Neural cell (in vitro differentiated cells): ENCODE measurements at regions not wholly inside any gene's neighbourhood (a gene's known extent, or its start where the extent isn't known, plus 50 kb on each side); places are given as distances from the start of the nearest gene placed in this dataset.

Experiments
- EP300 ChIP-seq: fragments of 450-650 bp; conservative IDR thresholded peaks from 2 replicates; pipeline ENCODE4 v1.6.1; 2014; ENCODE audit warnings: antibody characterized with exemption, mild to moderate bottlenecking, moderate library complexity; ENCODE audit not compliant: poor library complexity, severe bottlenecking
- EZH2 ChIP-seq: fragments of 200-600, 300-800 bp; shearing (Covaris generic), sonication (generic); IDR thresholded peaks from 2 replicates; pipeline ENCODE4 v1.6.1; 2014; ENCODE audit warnings: antibody characterized with exemption, low read length, borderline replicate concordance, mild to moderate bottlenecking; ENCODE audit not compliant: insufficient read depth, poor library complexity, severe bottlenecking
- MXI1 ChIP-seq: fragments of 450-650 bp; conservative IDR thresholded peaks from 2 replicates; pipeline ENCODE4 v1.6.1; 2014; ENCODE audit warnings: antibody characterized with exemption, mild to moderate bottlenecking; ENCODE audit not compliant: poor library complexity, severe bottlenecking
- POLR2AphosphoS5 ChIP-seq: IDR thresholded peaks from 2 replicates; pipeline ENCODE4 v1.6.1; 2012
- RAD21 ChIP-seq: fragments of 450-650 bp; conservative IDR thresholded peaks from 2 replicates; pipeline ENCODE4 v1.6.1; 2014; ENCODE audit warnings: antibody characterized with exemption, mild to moderate bottlenecking, moderate library complexity
- TF ChIP-seq, protein P1 (sequence below): fragments of 450-650 bp; IDR thresholded peaks from 2 replicates; pipeline ENCODE4 v1.5.1; 2014; ENCODE audit warnings: antibody characterized with exemption, mild to moderate bottlenecking, moderate library complexity; ENCODE audit not compliant: poor library complexity, severe bottlenecking
- TF ChIP-seq, protein P2 (sequence below): IDR thresholded peaks from 2 replicates; pipeline ENCODE4 v1.6.1; 2012; ENCODE audit warnings: borderline replicate concordance

DNA sequence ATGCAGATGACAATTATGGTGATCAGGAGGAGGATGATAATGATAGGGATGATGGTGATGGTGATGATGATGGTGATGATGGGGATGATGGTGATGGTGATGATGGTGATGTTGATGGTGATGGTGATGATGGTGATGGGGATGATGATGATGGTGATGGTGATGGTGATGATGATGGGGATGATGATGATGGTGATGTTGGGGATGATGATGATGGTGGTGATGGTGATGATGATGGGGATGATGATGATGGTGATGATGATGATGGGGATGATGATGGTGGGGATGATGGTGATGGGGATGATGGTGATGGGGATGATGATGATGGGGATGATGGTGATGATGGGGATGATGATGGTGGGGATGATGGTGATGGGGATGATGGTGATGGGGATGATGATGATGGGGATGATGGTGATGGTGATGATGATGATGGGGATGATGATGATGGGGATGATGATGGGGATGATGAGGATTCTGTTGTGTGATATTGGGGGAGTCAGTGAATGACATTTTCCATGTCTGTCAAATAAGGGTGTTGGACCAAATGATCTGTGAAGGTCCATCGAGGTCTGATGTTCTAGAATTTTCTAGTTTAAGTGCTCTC lies 65.6 kb upstream of the RPL11 start:
- no peak for TF ChIP-seq MXI1
- no peak for TF ChIP-seq POLR2AphosphoS5
- TF ChIP-seq, protein P1, sequence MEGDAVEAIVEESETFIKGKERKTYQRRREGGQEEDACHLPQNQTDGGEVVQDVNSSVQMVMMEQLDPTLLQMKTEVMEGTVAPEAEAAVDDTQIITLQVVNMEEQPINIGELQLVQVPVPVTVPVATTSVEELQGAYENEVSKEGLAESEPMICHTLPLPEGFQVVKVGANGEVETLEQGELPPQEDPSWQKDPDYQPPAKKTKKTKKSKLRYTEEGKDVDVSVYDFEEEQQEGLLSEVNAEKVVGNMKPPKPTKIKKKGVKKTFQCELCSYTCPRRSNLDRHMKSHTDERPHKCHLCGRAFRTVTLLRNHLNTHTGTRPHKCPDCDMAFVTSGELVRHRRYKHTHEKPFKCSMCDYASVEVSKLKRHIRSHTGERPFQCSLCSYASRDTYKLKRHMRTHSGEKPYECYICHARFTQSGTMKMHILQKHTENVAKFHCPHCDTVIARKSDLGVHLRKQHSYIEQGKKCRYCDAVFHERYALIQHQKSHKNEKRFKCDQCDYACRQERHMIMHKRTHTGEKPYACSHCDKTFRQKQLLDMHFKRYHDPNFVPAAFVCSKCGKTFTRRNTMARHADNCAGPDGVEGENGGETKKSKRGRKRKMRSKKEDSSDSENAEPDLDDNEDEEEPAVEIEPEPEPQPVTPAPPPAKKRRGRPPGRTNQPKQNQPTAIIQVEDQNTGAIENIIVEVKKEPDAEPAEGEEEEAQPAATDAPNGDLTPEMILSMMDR: no peak
- TF ChIP-seq, protein P2, sequence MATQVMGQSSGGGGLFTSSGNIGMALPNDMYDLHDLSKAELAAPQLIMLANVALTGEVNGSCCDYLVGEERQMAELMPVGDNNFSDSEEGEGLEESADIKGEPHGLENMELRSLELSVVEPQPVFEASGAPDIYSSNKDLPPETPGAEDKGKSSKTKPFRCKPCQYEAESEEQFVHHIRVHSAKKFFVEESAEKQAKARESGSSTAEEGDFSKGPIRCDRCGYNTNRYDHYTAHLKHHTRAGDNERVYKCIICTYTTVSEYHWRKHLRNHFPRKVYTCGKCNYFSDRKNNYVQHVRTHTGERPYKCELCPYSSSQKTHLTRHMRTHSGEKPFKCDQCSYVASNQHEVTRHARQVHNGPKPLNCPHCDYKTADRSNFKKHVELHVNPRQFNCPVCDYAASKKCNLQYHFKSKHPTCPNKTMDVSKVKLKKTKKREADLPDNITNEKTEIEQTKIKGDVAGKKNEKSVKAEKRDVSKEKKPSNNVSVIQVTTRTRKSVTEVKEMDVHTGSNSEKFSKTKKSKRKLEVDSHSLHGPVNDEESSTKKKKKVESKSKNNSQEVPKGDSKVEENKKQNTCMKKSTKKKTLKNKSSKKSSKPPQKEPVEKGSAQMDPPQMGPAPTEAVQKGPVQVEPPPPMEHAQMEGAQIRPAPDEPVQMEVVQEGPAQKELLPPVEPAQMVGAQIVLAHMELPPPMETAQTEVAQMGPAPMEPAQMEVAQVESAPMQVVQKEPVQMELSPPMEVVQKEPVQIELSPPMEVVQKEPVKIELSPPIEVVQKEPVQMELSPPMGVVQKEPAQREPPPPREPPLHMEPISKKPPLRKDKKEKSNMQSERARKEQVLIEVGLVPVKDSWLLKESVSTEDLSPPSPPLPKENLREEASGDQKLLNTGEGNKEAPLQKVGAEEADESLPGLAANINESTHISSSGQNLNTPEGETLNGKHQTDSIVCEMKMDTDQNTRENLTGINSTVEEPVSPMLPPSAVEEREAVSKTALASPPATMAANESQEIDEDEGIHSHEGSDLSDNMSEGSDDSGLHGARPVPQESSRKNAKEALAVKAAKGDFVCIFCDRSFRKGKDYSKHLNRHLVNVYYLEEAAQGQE: no peak
- TF ChIP-seq EZH2: no peak
- TF ChIP-seq EP300: no peak
- no peak for TF ChIP-seq RAD21
